HL-60 (cell line): ENCODE measurements at regions not wholly inside any gene's neighbourhood (a gene's known extent, or its start where the extent isn't known, plus 50 kb on each side); places are given as distances from the start of the nearest gene placed in this dataset.

ENCODE experiments used
- DNase-seq, 2 experiments: peaks; one replicate each; pipeline ENCODE4 v3.0.0-alpha.2; 2010 to 2020; ENCODE audit warnings: low read depth in 1 of 2, low spot score in 1 of 2
- H3K27ac ChIP-seq: fragments of 250-450 bp; sonication (Bioruptor Pico); replicated peaks from 2 replicates; pipeline ENCODE4 v1.5.1; 2020; ENCODE audit warnings: mild to moderate bottlenecking, moderate library complexity
- H3K27me3 ChIP-seq: fragments of 250-450 bp; sonication (Bioruptor Pico); 2 replicates; pipeline ENCODE4 v1.5.1; 2021; ENCODE audit warnings: mild to moderate bottlenecking, moderate library complexity; ENCODE audit not compliant: insufficient read depth, poor library complexity, severe bottlenecking
- H3K4me3 ChIP-seq: replicated peaks from 2 replicates; pipeline ENCODE4 v1.5.1; 2011; ENCODE audit warnings: mild to moderate bottlenecking, control low read depth, low read length; ENCODE audit not compliant: insufficient read depth
- CTCF ChIP-seq: IDR thresholded peaks from one replicate; pipeline ENCODE4 v1.5.1; 2011; ENCODE audit warnings: low read length, control low read depth, inconsistent platforms; ENCODE audit not compliant: insufficient read depth
- GABPA ChIP-seq: IDR thresholded peaks from 2 replicates; pipeline ENCODE4 v1.6.1; 2012; ENCODE audit warnings: low read depth
- POLR2AphosphoS5 ChIP-seq: IDR thresholded peaks from 2 replicates; pipeline ENCODE4 v1.6.1; 2012; ENCODE audit warnings: low read depth
- REST ChIP-seq: IDR thresholded peaks from 2 replicates; pipeline ENCODE4 v1.6.1; 2012; ENCODE audit warnings: low read depth; ENCODE audit not compliant: insufficient replicate concordance
- SPI1 ChIP-seq: IDR thresholded peaks from 2 replicates; pipeline ENCODE4 v1.6.1; 2012; ENCODE audit warnings: low read depth, mild to moderate bottlenecking, borderline replicate concordance

- Histone ChIP-seq H3K4me3 (no peak overlapping the region), H3K27ac (no peak overlapping the region), H3K27me3 (no peaks in the 10 kb centered on the region)
- TF ChIP-seq CTCF (no peak), REST (no peak), GABPA (no peak), POLR2AphosphoS5 (no peak), SPI1 (no peak)
- DNase-seq, result no peak
These were observed 260.9 kb upstream of the SLITRK3 start for GRCh38 chr3:165457096-165457495.

GRCh38 chr3:165455793-165456192 is 259.6 kb upstream of the SLITRK3 start:
- no peaks in the 10 kb centered on the region for H3K27me3 ChIP-seq
- no peak overlapping the region for H3K27ac ChIP-seq
- no peak overlapping the region for H3K4me3 ChIP-seq
- DNase-seq, result no peak
- TF ChIP-seq SPI1 (no peak), GABPA (no peak), POLR2AphosphoS5 (no peak), CTCF (no peak), REST (no peak)

GRCh38 chr3:165455360-165455759 is 259.2 kb upstream of the SLITRK3 start:
- no peak overlapping the region for H3K27ac ChIP-seq
- no peak for DNase-seq
- no peak overlapping the region for H3K4me3 ChIP-seq
- no peaks in the 10 kb centered on the region for H3K27me3 ChIP-seq
- no peak for TF ChIP-seq SPI1
- no peak for TF ChIP-seq POLR2AphosphoS5
- no peak for TF ChIP-seq GABPA
- TF ChIP-seq REST, result no peak
- TF ChIP-seq CTCF, result no peak
